A172 (cell line): ENCODE measurements at regions not wholly inside any gene's neighbourhood (a gene's known extent, or its start where the extent isn't known, plus 50 kb on each side); places are given as distances from the start of the nearest gene placed in this dataset.
"Not testable (repeated sequence)": the region's sequence is repeated elsewhere in the genome, so short reads cannot be mapped to it uniquely, and the experiment has no call there.

Experiments
- DNase-seq: peaks from one replicate; pipeline ENCODE4 v3.0.0-alpha.2; 2015; ENCODE audit warnings: low spot score

GRCh38 chr10:35998026-35998425 lies 355.9 kb upstream of the FZD8 start:
- DNase-seq = no peak

GRCh38 chr10:35995485-35995884 lies 353.4 kb upstream of the FZD8 start:
- DNase-seq = no peak

- no peak for DNase-seq
Observed at GRCh38 chr10:35993591-35994515, 351.8 kb upstream of the FZD8 start.

DNA sequence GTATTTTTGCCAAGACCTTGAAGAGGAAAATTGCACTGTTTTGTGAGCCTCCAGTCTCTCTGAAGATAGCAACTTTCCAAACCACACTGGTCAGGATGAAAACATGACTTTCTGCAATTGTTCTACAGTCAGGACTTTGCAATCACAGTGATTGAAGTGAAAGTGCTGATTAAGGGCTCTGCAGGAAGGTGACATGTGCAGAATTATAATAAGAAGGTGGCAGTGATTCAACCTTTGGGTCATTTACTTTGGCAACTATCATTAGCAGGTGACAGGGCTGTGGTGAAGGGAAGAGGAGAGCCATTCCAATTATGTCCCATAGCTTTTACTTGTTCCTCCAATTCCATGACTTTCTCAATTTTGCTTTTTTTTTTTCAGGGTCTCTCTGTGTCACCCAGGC lies 350.0 kb upstream of the FZD8 start:
- DNase-seq = no peak

GRCh38 chr10:35986756-35987502 lies 344.8 kb upstream of the FZD8 start:
- no peak for DNase-seq

GRCh38 chr10:35979116-35979515 lies 337.0 kb upstream of the FZD8 start:
- no peak for DNase-seq

GRCh38 chr10:35973912-35974591 lies 332.0 kb upstream of the FZD8 start:
- not testable (repeated sequence) for DNase-seq

DNA sequence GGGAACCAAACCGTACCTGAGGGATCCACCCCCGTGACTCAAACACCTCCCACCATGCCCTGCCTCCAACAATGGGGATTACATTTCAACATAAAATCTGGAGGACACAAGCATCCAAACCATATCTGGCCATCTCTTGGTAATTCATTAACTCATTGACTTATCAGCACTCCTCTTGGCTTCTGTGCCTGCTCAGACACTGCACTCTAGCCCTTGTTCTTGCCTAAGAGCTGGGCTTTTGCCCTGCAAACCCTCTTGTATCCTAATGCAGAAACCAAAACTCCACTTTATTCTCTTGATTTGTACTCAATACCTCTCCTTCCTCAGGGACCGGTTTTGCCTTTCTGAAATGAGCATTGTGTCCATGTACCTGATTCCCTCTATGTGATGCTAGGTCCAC lies 330.2 kb upstream of the FZD8 start:
- DNase-seq = no peak

DNA sequence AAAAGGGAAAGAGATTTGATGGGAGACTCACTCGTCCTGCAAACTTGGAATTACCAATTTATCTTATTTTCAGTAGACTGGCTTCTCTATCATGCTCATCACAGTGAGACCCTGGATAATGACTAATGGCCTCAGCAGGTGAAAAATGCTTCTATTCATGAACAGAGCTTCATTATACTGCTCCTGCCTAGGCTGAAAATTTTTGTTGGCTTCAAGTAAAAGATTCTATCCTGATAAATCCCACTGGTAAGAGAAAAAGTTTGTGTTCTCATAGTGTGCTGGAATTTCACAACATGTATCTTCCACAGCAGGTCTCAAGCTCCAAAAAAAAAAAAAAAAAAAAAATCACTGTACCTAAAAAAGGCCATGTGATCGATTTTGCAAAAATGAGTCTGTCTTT lies 329.3 kb upstream of the FZD8 start:
- no peak for DNase-seq

- no peak for DNase-seq
Observed at GRCh38 chr10:35963685-35964084, 321.6 kb upstream of the FZD8 start.

DNA sequence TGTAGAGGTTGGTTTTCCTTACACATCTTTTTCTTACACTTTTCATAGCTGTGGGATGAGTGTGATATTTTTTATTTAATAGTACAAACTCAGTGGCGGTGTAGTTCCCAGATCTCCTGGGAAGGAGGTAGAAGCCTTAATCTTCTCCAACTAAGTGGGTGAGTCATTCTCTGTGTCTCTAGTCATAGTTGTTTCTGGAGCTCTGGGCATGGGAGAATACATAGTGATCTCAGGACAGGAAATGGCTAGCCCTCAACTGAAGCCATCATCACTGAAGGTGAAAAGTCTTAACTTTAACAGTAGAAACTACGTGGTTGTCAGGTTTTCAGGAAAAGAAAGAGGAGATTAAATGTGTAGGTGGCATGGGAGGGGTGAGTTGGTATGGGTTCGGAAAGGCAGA lies 319.4 kb upstream of the FZD8 start:
- peak; percentile 71 for DNase-seq

DNA sequence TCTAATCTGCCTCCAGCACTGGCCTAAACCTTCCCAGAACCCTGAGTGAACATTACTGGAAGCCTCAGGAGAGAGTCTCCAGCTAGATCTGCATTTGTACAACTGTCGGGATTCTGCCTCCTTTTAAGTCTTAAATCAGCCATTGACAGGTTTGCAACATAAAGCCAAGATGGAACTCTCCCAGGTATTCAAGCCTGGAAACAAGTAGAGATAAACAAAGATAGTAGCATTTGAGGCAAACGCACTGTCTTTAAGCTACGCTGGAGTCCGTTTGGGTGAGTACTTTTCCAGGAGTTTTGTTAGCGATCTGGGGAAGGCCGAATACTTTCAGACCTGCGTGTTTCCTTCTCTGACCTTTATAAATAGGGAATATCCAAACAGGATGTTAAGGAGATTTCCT lies 317.2 kb upstream of the FZD8 start:
- no peak for DNase-seq

- DNase-seq = not testable (repeated sequence)
Observed at GRCh38 chr10:35958609-35959008, 316.5 kb upstream of the FZD8 start.

GRCh38 chr10:35950701-35951100 lies 308.6 kb upstream of the FZD8 start:
- no peak for DNase-seq

DNA sequence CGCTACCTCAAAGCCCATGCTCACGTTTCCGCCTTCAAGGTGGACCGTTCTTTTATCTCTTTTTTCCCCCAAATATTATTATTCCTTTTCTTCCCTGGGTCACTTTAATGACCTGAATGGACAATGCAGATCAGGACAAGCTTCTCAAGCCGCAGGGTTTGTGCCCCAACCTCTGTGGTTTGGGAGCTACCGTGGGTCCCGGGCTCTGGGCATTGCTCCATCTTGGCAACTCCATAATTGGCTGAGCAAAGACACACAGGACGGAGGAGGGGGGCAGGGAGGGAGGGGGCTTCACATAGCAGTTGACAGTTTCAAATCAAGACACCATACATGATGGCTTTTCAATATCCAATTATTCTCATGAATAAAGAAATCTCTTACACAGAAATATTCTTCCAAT lies 308.1 kb upstream of the FZD8 start:
- no peak for DNase-seq

- DNase-seq = no peak
Observed at GRCh38 chr10:35949811-35950211, 307.7 kb upstream of the FZD8 start.

- DNase-seq = no peak
Observed at GRCh38 chr10:35946556-35946955, 304.5 kb upstream of the FZD8 start.

- DNase-seq = no peak
Observed at GRCh38 chr10:35942057-35942456, 300.0 kb upstream of the FZD8 start.

- DNase-seq = no peak
Observed at GRCh38 chr10:35940141-35941041, 298.3 kb upstream of the FZD8 start.

- DNase-seq = no peak
Observed at GRCh38 chr10:35938160-35938559, 296.1 kb upstream of the FZD8 start.

GRCh38 chr10:35937546-35937945 lies 295.4 kb upstream of the FZD8 start:
- DNase-seq = no peak

GRCh38 chr10:35934642-35934995 lies 292.5 kb upstream of the FZD8 start:
- no peak for DNase-seq
